ENCODE measurements at regions not wholly inside any gene's neighbourhood (a gene's known extent, or its start where the extent isn't known, plus 50 kb on each side); places are given as distances from the start of the nearest gene placed in this dataset.

DNA sequence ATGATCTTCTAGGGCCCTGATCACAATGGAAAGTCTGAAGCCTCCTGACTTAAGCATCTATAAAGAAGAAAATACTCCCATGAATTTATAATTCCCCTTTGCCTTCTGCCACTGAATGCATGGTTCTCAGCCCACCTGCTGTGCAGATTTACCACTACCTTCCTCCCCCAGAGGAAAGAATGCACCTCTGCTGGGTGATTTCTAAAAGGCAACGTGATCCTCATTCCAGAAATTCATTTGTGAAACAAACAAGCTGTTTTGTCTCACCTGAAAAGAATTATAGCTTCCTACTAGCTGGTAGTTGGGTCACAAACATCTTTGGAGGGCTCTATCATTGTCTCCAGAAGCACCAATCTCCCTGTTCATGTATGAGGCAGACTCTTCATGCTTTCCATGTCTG, 320.2 kb downstream of the CDC14C start:
- Histone ChIP-seq H3K9me2 (replicated peaks; ENCODE audit: insufficient read depth, low read length) (no peaks in the 10 kb centered on the region), H2AFZ (ENCODE audit: low read length) (no peak overlapping the region), H3K27ac (ENCODE audit: low read length) (no peak overlapping the region), H3K4me2 (ENCODE audit: low read depth, low read length, poor library complexity, severe bottlenecking) (no peak overlapping the region), H3K4me3 (ENCODE audit: low read length) (no peak overlapping the region), H3K79me2 (ENCODE audit: low read length) (no peaks in the 10 kb centered on the region), H4K20me1 (ENCODE audit: insufficient read depth, low read depth, low read length) (no peaks in the 10 kb centered on the region), H3K36me3 (ENCODE audit: insufficient read depth, low read length) (no peaks in the 10 kb centered on the region), H3K9me3 (ENCODE audit: low read length) (no peaks in the 10 kb centered on the region), H3K9ac (ENCODE audit: low read length) (no peak overlapping the region), H3K4me1 (ENCODE audit: low read length) (no peaks in the 10 kb centered on the region), H3K27me3 (ENCODE audit: low read length) (no peaks in the 10 kb centered on the region)
- DNase-seq = no peak

DNA sequence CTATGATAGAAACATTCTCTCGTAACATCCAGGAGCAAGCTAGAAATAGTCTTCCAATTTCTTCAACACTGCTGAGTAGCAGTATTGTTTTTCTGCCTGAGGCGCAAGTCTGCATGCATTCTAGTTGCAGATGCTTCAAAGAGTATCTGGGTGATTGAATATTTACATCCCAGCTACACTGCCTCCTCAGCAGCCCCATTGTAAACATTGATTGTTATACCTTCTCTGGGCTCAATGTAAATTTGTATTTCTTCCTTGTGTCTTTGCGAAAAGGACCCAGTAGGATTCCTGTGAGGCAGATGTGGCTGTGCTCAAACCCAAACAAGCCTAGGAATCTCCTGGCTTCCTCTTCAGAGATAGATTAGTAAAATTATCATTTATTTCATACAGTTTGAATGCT, 320.7 kb downstream of the CDC14C start:
- no peak overlapping the region for H3K4me3 ChIP-seq (ENCODE audit: low read length)
- H3K27me3 ChIP-seq (ENCODE audit: low read length) = no peaks in the 10 kb centered on the region
- H3K4me2 ChIP-seq (ENCODE audit: low read depth, low read length, poor library complexity, severe bottlenecking) = no peak overlapping the region
- H3K27ac ChIP-seq (ENCODE audit: low read length) = no peak overlapping the region
- no peaks in the 10 kb centered on the region for H3K9me3 ChIP-seq (ENCODE audit: low read length)
- H3K9me2 ChIP-seq (replicated peaks; ENCODE audit: insufficient read depth, low read length) = no peaks in the 10 kb centered on the region
- no peaks in the 10 kb centered on the region for H3K4me1 ChIP-seq (ENCODE audit: low read length)
- H3K36me3 ChIP-seq (ENCODE audit: insufficient read depth, low read length) = no peaks in the 10 kb centered on the region
- H3K79me2 ChIP-seq (ENCODE audit: low read length) = no peaks in the 10 kb centered on the region
- DNase-seq = no peak
- no peaks in the 10 kb centered on the region for H4K20me1 ChIP-seq (ENCODE audit: insufficient read depth, low read depth, low read length)
- no peak overlapping the region for H2AFZ ChIP-seq (ENCODE audit: low read length)
- no peak overlapping the region for H3K9ac ChIP-seq (ENCODE audit: low read length)

DNA sequence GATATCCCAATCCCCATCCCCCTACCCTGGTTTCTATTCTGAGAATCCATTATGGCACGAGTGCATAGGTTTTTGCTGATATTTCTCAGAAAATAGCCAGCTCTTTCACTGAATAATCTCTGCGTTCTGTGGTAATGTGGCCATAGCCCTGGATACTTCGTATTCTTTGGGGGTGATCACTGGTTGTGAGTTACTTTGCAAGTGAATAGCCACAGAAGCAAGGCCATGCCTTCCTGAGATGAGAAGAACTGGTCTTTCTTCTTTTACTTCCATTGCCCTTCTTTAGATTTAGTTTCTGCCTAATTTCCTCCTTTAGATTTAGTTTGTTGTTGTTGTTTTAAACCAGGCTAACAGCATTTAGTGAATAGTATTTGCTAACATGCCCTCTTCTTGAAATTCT, 323.4 kb downstream of the CDC14C start:
- Histone ChIP-seq H3K4me2 (ENCODE audit: low read depth, low read length, poor library complexity, severe bottlenecking) (no peak overlapping the region), H3K9ac (ENCODE audit: low read length) (no peak overlapping the region), H3K9me3 (ENCODE audit: low read length) (no peaks in the 10 kb centered on the region), H3K79me2 (ENCODE audit: low read length) (no peaks in the 10 kb centered on the region), H3K4me1 (ENCODE audit: low read length) (no peaks in the 10 kb centered on the region), H3K27me3 (ENCODE audit: low read length) (no peaks in the 10 kb centered on the region), H3K9me2 (replicated peaks; ENCODE audit: insufficient read depth, low read length) (no peaks in the 10 kb centered on the region), H2AFZ (ENCODE audit: low read length) (no peak overlapping the region), H3K36me3 (ENCODE audit: insufficient read depth, low read length) (no peaks in the 10 kb centered on the region), H3K27ac (ENCODE audit: low read length) (no peak overlapping the region), H4K20me1 (ENCODE audit: insufficient read depth, low read depth, low read length) (no peaks in the 10 kb centered on the region), H3K4me3 (ENCODE audit: low read length) (no peak overlapping the region)
- no peak for DNase-seq

- Histone ChIP-seq H2AFZ (ENCODE audit: low read length) (no peak overlapping the region), H3K9ac (ENCODE audit: low read length) (no peak overlapping the region), H3K36me3 (ENCODE audit: insufficient read depth, low read length) (no peaks in the 10 kb centered on the region), H3K9me3 (ENCODE audit: low read length) (no peaks in the 10 kb centered on the region), H3K27ac (ENCODE audit: low read length) (no peak overlapping the region), H3K27me3 (ENCODE audit: low read length) (no peaks in the 10 kb centered on the region), H3K9me2 (replicated peaks; ENCODE audit: insufficient read depth, low read length) (no peaks in the 10 kb centered on the region), H3K4me1 (ENCODE audit: low read length) (no peaks in the 10 kb centered on the region), H3K79me2 (ENCODE audit: low read length) (no peaks in the 10 kb centered on the region), H3K4me2 (ENCODE audit: low read depth, low read length, poor library complexity, severe bottlenecking) (no peak overlapping the region), H3K4me3 (ENCODE audit: low read length) (no peak overlapping the region), H4K20me1 (ENCODE audit: insufficient read depth, low read depth, low read length) (no peaks in the 10 kb centered on the region)
- no peak for DNase-seq
These were observed 330.7 kb downstream of the CDC14C start for GRCh38 chr7:49255054-49255453.

GRCh38 chr7:49260538-49260937, 336.2 kb downstream of the CDC14C start:
- no peak overlapping the region for H2AFZ ChIP-seq (ENCODE audit: low read length)
- H3K36me3 ChIP-seq (ENCODE audit: insufficient read depth, low read length) = no peaks in the 10 kb centered on the region
- H3K9ac ChIP-seq (ENCODE audit: low read length) = no peak overlapping the region

GRCh38 chr7:49261928-49262327, 337.6 kb downstream of the CDC14C start:
- Histone ChIP-seq H3K4me2 (ENCODE audit: low read depth, low read length, poor library complexity, severe bottlenecking) (no peak overlapping the region), H3K27ac (ENCODE audit: low read length) (no peak overlapping the region), H3K9me2 (replicated peaks; ENCODE audit: insufficient read depth, low read length) (no peaks in the 10 kb centered on the region), H3K27me3 (ENCODE audit: low read length) (no peaks in the 10 kb centered on the region), H2AFZ (ENCODE audit: low read length) (no peak overlapping the region), H3K4me3 (ENCODE audit: low read length) (no peak overlapping the region), H3K36me3 (ENCODE audit: insufficient read depth, low read length) (no peaks in the 10 kb centered on the region), H3K79me2 (ENCODE audit: low read length) (no peaks in the 10 kb centered on the region), H3K9me3 (ENCODE audit: low read length) (no peaks in the 10 kb centered on the region), H4K20me1 (ENCODE audit: insufficient read depth, low read depth, low read length) (no peaks in the 10 kb centered on the region), H3K9ac (ENCODE audit: low read length) (no peak overlapping the region), H3K4me1 (ENCODE audit: low read length) (no peaks in the 10 kb centered on the region)
- DNase-seq = no peak

More at GRCh38 chr7:49260538-49260937, 336.2 kb downstream of the CDC14C start:
- Histone ChIP-seq H3K4me1 (ENCODE audit: low read length) (no peaks in the 10 kb centered on the region), H3K79me2 (ENCODE audit: low read length) (no peaks in the 10 kb centered on the region), H3K27me3 (ENCODE audit: low read length) (no peaks in the 10 kb centered on the region), H3K4me2 (ENCODE audit: low read depth, low read length, poor library complexity, severe bottlenecking) (no peak overlapping the region), H3K9me2 (replicated peaks; ENCODE audit: insufficient read depth, low read length) (no peaks in the 10 kb centered on the region), H3K4me3 (ENCODE audit: low read length) (no peak overlapping the region), H3K27ac (ENCODE audit: low read length) (no peak overlapping the region), H4K20me1 (ENCODE audit: insufficient read depth, low read depth, low read length) (no peaks in the 10 kb centered on the region), H3K9me3 (ENCODE audit: low read length) (no peaks in the 10 kb centered on the region)
- DNase-seq = no peak

GRCh38 chr7:49264530-49264929, 340.2 kb downstream of the CDC14C start:
- no peaks in the 10 kb centered on the region for H3K9me2 ChIP-seq (replicated peaks; ENCODE audit: insufficient read depth, low read length)
- H2AFZ ChIP-seq (ENCODE audit: low read length) = no peak overlapping the region
- no peaks in the 10 kb centered on the region for H3K27me3 ChIP-seq (ENCODE audit: low read length)
- H3K4me3 ChIP-seq (ENCODE audit: low read length) = no peak overlapping the region
- no peaks in the 10 kb centered on the region for H4K20me1 ChIP-seq (ENCODE audit: insufficient read depth, low read depth, low read length)
- H3K9me3 ChIP-seq (ENCODE audit: low read length) = no peaks in the 10 kb centered on the region
- no peaks in the 10 kb centered on the region for H3K4me1 ChIP-seq (ENCODE audit: low read length)
- H3K79me2 ChIP-seq (ENCODE audit: low read length) = no peaks in the 10 kb centered on the region
- DNase-seq = no peak
- no peak overlapping the region for H3K9ac ChIP-seq (ENCODE audit: low read length)
- no peak overlapping the region for H3K27ac ChIP-seq (ENCODE audit: low read length)
- H3K36me3 ChIP-seq (ENCODE audit: insufficient read depth, low read length) = no peaks in the 10 kb centered on the region
- H3K4me2 ChIP-seq (ENCODE audit: low read depth, low read length, poor library complexity, severe bottlenecking) = no peak overlapping the region

DNA sequence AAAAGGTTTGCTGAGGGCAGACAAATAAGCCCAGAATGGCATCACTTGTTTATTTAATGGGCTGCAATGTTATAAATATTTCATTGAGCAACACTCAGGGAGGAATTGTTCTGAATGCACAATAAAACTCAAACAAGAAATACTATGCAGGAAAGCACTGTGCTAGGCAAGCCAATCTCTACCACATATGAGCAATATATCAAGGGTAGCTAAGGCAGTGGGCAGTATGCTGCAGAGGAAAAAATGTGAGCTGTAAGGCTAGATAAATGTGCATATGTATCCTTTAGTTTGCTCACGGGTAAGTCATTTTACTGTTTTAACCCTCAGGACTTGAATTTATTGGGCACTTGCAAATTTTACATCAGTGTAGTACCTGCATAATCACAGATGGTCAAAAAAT, 349.6 kb downstream of the CDC14C start:
- no peaks in the 10 kb centered on the region for H3K4me1 ChIP-seq (ENCODE audit: low read length)
- no peak overlapping the region for H3K4me3 ChIP-seq (ENCODE audit: low read length)
- H3K9ac ChIP-seq (ENCODE audit: low read length) = no peak overlapping the region
- H3K36me3 ChIP-seq (ENCODE audit: insufficient read depth, low read length) = no peaks in the 10 kb centered on the region
- no peaks in the 10 kb centered on the region for H3K9me2 ChIP-seq (replicated peaks; ENCODE audit: insufficient read depth, low read length)
- no peaks in the 10 kb centered on the region for H3K27me3 ChIP-seq (ENCODE audit: low read length)
- H4K20me1 ChIP-seq (ENCODE audit: insufficient read depth, low read depth, low read length) = no peaks in the 10 kb centered on the region
- no peaks in the 10 kb centered on the region for H3K79me2 ChIP-seq (ENCODE audit: low read length)
- H3K27ac ChIP-seq (ENCODE audit: low read length) = no peak overlapping the region
- no peak overlapping the region for H2AFZ ChIP-seq (ENCODE audit: low read length)
- no peak for DNase-seq
- no peak overlapping the region for H3K4me2 ChIP-seq (ENCODE audit: low read depth, low read length, poor library complexity, severe bottlenecking)
- H3K9me3 ChIP-seq (ENCODE audit: low read length) = no peaks in the 10 kb centered on the region

- Histone ChIP-seq H3K4me3 (ENCODE audit: low read length) (no peak overlapping the region), H3K79me2 (ENCODE audit: low read length) (no peaks in the 10 kb centered on the region), H4K20me1 (ENCODE audit: insufficient read depth, low read depth, low read length) (no peaks in the 10 kb centered on the region), H3K36me3 (ENCODE audit: insufficient read depth, low read length) (no peaks in the 10 kb centered on the region), H3K9me3 (ENCODE audit: low read length) (no peaks in the 10 kb centered on the region), H3K9ac (ENCODE audit: low read length) (no peak overlapping the region), H3K4me1 (ENCODE audit: low read length) (no peaks in the 10 kb centered on the region), H2AFZ (ENCODE audit: low read length) (no peak overlapping the region), H3K27ac (ENCODE audit: low read length) (no peak overlapping the region), H3K4me2 (ENCODE audit: low read depth, low read length, poor library complexity, severe bottlenecking) (no peak overlapping the region), H3K9me2 (replicated peaks; ENCODE audit: insufficient read depth, low read length) (no peaks in the 10 kb centered on the region), H3K27me3 (ENCODE audit: low read length) (no peaks in the 10 kb centered on the region)
- no peak for DNase-seq
These were observed 355.5 kb downstream of the CDC14C start for GRCh38 chr7:49279891-49280290.
